GM18520 (cell line): ENCODE measurements at regions not wholly inside any gene's neighbourhood (a gene's known extent, or its start where the extent isn't known, plus 50 kb on each side); places are given as distances from the start of the nearest gene placed in this dataset.
A peak's percentile ranks its signal among the peaks of the same experiment; 100 is the strongest.

Experiments
- ATAC-seq: cut with Tn5 transposase; IDR thresholded peaks from one replicate; pipeline ENCODE4 v1.9.1; 2021; ENCODE audit not compliant: unreplicated experiment

DNA sequence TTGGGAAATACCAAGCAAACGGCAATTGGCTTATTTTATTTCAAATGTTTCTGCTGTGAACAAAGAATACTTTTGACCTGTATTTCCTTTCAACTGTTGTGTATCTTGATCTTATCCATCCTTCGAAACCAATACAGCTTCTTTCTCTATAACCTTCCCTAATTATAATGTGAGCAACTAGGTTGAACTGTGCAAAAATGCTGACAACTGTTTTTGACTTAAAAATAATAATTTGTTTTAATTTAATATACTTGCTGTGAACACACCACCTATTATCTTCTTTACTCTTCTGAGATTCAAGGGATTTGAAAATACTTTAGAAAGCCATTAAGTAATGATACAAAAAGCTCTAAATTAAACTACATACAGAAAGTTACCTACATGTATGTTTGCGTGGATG is 682.5 kb upstream of the CCDC179 start:
- ATAC-seq: no peak

DNA sequence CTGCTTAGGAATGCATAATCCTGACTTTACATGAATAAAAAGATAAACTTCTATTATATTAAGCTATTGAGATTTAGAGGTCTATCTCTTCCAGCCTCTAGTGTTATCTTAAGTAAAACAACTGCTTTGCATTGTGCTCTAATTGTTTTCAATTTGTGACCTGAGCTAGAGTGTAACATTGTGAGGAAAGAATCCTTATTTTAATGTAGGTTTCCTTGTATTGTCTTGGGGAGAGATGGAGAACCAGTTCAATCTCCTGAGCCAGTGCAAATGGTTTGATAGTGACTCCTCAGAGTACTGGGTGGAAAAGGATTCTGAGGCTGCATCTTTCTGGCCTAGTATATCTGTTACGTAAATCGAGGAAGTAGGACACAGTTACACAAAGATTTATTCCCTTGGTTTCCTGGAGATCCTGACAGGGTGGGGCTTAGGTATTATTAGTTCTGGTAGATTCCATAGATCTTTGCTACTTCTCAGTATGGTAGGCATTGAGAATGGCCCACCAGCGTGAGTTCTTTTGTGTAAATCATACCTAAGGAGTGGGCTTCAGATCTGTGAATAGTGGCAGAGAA is 683.5 kb upstream of the CCDC179 start:
- no peak for ATAC-seq

DNA sequence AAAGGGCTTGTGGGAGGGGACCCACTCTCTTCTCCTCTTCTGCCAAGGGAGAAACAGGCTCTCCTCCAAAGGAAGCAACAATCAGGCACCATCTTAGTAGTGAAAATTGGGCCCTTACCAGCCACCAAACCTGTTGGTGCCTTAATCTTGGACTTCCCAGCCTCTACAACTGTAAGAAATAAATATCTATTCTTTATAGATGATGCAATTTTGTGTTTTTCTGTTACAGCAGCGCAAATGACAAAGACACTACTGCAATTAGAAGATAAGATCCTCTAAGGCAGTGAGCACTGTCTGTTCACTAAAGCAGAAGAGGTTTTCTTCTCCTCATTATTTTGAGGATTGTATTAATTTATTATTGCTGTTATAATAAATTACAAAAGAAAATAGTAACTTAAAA is 691.4 kb upstream of the CCDC179 start:
- ATAC-seq: no peak

DNA sequence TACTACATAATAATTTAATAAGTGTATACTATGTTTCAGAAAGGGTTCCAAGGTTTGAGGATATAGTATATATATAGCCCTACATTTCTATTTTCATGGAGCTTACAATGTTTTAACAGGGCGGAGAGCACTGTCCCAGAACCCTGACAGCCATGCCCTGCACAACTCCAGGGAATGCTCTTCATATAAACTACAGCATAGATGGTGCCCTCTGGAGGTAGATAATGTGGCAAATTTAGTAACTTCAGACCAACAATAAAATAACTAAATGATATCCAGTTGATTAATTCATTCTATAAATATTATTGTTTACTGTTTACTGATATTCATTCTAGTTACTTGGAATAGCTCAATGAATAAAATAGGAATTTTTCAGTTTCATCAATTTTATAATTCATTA is 693.7 kb upstream of the CCDC179 start:
- ATAC-seq: no peak

DNA sequence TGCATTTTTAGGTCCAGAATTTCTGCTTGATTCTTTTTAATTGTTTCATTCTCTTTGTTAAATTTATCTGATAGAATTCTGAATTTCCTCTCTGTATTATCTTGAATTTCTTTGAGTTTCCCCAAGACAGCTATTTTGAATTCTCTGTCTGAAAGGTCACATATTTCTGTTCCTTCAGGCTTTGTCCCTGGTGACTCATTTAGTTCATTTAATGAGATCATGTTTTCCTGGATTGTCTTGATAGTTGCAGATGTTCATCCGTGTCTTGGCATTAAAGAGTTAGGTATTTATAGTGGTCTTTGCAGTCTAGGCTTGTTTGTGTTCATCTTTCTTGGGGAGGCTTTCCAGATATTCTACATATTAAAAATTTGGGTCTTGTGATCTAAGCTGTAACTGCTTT is 694.8 kb upstream of the CCDC179 start:
- ATAC-seq: no peak

DNA sequence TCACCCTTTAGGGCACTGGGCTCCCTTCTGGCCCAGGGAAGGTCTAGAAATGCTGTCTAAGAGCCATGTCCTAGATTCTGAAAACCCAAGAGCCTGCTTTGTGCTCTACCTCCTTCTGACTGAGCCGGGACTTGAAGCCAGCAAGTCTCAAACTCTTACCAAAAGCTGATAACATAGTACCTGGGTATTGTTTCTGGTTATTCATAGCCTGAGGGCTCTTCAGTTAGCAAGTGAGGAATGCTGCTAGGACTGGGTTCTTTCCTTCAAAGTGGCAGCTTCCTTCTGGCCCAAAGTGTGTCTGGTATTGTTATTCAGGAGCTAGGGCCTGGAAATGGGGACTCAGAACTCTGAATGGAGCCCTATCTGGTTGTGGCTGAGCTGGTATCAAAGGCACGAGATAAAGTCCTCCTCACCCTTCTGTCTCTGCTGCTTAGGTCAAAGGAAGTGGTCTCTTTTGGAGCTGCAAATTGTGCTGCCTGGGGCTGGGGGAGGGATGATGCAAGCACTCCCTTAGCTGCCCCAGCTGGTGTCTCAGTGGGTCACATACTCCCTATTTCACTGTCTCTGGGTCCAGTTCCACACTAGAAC is 696.0 kb upstream of the CCDC179 start:
- ATAC-seq: no peak

DNA sequence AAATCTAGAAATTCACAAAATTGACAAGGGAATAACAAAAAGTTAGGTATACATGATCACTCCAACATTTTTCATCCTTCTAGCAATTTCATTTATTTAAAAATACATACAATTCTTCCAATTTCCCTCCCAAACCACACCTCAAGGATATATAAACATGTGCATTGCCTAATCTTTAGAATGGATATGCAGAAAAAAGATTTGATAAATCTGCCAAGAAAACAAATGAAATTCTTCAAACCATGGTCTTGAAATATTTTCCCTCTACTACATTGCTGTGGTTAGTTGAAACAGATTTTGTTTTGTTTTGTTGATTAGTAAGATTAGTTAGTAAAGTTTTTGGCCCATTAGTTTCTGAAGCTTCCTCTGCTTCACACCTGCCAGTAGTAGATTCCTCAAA is 703.3 kb upstream of the CCDC179 start:
- ATAC-seq: no peak

DNA sequence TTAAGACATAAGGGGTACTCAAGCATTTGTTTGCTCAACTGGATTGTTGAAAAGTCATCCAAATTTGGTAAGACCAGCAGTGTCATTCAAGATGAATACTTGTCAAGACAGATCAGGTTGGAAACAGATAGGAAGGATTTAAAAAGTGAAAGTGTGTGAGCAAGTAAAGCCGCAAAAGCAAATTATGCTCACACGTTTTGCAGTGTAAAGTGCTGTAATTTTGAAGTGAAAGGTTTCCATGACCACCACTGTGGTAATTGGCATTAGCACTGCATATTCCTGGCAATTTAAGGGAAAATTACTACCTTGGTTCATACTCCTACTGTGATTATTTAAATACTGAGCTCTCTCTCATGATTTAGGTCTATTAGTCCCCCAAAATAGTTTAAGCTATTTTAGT is 704.1 kb upstream of the CCDC179 start:
- ATAC-seq: no peak

DNA sequence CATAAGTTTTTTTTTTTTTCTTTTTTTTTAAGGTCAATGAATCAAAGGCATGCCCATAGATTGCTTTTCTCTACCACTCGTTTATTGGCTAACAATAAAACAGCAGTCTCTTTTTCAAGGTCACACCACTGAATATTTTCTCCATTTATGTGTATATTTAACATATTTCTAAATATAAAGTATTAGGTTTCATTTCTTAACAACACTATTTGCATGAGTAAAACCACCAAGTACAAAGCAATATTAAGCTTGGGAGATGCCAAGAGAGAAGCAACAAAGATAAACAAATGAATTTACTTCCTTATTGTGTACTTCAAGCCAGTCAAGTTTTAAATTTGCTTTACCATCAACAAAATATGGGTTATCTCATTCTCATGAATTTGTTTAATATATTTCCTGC is 708.9 kb upstream of the CCDC179 start:
- ATAC-seq: peak; percentile 41

DNA sequence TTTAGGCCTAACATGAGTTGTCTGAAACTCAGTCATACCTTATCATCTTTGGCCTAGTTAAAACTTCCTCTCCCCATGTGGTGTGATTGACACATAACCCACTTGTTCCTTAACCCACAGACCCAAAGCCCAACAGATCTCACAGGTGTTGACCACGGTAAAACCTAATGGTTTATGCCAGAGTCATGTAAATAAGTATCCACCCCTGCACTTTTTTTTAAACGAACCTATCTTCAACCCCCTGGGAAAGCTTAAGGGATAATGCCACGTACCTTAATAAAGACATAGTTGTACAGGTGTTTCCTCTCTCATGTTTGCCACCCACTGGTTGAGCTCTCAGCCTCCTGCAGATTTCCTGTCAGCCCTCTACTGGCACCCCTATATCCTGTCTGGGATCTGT is 709.3 kb upstream of the CCDC179 start:
- ATAC-seq: peak; percentile 76

DNA sequence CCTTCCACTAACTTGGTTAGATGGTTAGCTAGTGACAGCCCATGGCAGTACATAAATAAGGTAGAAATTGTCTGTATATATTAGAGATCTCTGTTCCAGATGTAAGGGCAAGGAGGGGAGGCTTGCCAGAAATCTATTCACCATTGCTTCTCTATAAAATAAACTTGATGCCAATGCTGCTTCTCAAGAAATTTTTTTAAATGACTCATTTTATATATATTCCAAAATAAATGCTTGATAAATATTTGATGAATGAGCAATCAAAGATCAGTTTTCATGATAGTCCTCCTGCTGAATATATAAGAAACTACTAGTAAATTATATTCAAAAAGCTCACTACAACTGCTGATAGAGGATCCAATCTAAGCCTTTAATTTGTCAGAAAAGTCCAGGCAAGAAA is 710.6 kb upstream of the CCDC179 start:
- ATAC-seq: no peak

DNA sequence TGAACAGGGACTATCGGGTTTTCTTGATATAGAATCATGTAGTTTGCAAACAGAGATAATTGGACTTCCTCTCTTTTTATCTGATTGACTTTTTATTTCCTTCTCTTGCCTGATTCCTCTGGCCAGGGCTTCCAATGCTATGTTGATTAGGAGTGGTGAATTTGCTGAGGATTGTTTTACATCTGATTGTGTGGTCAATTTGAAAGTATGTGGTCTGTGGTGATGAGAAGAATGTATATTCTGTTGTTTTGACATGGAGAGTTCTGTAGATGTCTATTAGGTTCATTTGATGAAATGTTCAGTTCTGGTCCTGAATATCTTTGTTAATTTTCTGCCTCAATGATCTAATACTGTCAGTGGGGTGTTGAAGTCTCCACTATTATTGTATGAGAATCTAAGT is 713.2 kb upstream of the CCDC179 start:
- no peak for ATAC-seq

DNA sequence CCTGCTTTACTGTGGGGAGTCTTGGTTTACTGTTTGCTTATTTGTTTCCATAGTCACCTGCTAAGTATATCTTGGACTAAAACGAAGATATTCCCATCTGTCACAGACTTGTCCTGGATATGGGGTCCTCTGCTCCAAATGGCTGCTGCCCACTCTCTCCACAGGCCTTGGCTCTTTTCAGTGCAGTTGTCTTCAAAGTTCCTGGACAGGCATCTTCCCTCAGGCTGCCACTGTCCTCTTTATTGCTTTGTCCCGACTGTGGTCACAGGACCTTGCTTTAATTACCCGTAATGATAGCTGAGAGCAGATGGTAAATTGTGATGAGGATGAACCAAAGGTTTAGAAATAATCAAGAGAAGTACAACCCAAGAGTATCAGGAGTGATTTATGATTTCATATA is 713.9 kb upstream of the CCDC179 start:
- no peak for ATAC-seq

DNA sequence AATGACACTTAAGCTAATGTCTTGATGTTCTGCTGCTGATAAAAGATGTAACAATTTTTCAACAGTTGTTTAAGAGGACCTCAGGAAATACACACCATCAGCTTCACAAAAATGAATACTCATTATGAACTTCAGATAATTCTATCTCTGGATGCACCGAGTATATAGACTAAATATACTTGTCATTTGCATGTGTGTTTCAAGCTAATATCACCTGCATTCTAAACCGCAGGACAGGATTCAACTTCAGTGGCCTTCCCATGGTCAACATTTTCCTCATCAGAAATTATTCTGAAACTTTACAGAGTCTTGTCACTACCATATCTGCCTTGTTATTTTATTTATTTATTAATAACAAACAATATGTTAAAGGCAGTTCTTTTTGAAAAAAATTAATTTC is 717.0 kb upstream of the CCDC179 start:
- ATAC-seq: no peak

DNA sequence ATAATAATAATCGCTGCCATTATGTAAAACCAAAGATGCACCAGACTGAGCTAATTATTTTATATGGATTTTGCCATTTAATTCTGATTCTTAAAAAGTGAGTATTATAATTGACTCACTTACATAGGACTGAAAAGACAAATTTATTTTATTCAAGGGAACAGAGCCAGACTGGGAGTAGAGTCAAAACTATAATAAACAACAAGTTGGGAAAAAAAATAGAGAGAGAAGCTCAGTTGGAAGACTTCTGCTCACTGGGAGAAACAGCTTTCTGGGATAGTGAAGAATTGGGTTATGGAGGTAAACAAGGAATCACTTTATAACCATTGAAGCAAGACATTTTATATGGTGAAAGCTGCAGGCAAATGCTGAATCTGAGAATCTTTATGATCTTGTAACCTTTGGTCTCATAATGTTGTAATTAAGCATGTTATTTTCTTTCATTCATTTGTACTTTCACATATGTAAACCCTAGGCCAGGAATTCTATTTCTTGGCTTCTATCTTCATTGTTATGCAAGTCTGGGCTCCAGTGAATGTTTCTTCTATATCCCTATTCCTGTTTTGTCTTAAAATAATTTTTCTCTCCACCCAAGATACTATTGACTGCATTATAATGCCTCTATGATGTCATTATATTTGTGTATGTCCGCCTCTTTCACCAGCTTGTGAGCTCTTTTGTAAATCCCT is 725.3 kb upstream of the CCDC179 start:
- ATAC-seq: no peak

DNA sequence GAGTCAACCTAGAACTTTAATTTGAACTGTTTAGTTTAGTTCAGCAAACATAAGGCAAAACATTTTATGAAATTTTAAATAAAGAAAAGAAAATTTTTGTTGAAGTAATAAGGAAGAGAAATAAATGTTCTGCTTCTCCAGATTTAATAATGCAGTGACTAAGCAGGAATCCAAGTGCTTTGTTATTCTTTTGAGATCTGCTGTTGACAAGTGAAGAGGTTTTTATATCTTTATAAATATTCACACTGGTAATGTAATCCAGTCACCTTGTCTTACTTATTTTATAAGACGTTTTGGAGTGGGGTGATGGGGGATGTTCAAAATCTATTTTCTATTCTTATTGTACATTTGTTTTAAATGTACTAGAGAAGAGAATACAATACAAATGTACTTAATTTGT is 725.9 kb upstream of the CCDC179 start:
- ATAC-seq: no peak

DNA sequence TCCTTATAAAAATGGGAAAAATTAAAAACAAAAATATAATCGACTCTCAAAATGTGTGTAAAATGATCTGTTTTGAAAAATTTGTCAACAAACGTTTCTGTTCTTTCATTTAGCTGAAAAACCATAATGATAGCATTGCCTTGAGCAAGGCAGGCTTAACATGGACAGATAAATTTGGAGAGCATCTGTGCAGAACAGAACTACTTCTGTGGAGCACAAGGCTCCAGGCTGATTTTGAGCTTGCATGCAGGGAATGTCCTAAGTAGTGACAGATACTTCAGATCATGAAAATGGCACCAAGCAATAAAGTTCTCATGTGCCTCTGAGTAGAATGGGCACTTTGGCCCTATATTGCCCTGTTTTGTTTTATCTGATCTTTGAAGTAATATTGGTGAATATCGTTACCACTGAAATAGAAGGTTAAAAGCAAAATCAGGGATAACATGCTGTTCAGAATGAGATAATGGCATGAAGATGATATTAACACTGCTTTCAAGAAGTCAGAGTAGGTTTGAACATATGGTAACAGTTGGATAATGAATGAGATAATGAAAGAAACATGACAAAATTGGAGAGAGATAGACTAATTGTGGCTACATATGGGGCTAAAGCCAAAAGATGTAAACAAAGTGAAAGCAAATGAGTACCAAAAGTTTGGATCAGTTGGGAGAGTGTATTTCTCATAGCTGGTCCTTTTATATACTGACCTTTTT is 730.5 kb upstream of the CCDC179 start:
- no peak for ATAC-seq

DNA sequence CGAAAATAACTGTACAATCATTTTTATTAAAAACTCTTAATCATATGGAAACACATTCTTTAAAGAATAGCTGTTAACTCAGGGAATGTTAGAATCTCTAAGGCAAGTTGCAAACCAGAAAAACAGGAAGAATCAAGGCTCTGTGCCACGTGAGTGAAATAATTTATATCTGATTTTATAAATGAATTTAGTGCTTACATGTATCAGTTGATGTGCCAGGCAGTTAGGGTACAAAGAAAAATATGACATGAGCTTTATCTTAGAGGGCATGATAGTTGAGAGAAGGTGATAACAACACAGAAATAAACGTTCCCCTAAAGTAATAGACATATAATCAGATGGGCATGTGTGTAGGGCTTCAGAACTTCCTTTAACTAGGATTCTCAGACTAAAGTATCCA is 734.5 kb upstream of the CCDC179 start:
- ATAC-seq: no peak

DNA sequence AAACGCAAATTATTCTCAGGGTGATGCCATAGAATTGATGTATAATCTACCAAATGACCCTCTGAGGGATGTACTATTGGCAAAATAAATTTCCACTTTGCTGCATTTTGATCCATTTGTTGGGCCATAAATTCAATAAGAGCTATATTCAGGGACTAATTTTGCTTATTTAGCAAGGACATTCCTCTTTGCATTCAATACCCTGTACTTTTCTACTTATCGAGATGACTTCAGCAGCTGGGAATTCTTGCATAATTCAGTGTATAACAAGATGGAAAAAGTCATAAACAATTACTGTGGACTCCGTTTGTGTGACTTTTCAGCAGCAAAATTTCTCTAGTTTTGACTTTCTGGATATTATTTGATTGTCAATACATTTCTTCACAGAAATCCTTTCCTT is 744.7 kb upstream of the CCDC179 start:
- ATAC-seq: no peak

DNA sequence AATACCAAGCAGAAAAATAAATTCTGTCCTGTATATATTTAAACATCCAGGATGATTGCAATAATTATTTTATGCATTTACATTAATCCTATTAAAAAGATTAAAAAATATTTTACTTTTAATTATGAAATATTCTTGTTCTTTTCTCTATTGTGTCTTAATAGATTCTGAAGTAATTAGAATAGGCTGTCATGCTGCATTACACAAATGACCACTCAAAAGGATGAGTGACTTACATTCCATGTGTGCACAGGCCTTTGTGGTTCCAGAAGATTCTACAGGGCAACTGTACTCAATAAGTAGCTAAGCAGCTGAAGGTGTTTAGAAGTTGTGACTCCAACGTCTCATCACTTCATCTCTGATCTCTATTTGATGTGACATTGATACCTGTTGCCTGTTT is 745.9 kb upstream of the CCDC179 start:
- no peak for ATAC-seq

DNA sequence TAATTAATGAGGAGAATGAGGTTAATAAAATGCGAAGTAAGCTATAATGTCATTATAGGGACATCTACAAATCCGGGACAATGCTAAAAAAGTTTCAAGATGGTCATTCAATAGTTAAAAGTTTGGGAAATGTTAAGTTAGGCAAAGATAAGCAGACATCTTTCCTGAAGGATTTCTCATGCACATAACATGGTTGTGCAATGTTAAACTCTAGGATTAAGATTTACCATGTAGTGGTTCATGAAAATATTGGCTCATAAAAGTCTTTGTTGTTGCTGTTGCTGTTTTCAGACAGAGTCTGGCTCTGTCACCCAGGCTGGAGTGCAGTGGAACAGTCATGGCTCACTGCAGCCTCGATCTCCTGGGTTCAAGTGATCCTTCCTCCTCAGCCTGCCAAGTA is 751.5 kb upstream of the CCDC179 start:
- ATAC-seq: no peak

DNA sequence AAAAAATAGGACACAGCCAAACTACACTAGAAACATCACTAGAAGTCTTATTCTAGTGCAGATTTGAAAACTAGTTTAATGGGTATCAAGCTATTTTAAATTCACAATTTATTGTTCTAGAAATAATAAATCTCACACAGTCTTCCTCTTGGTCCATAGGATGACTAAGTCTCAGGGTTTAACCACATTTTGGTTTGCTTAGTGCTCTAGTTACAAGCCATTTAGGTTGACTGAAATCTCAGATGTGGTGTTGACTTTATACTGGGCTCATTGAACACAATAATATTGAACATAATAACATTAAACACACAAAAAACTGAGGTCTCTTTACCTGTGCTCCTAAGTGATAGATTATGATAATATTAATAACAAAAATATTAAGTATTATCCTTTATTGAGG is 760.3 kb upstream of the CCDC179 start:
- no peak for ATAC-seq
